ENCODE measurements at regions not wholly inside any gene's neighbourhood (a gene's known extent, or its start where the extent isn't known, plus 50 kb on each side); places are given as distances from the start of the nearest gene placed in this dataset.

DNA sequence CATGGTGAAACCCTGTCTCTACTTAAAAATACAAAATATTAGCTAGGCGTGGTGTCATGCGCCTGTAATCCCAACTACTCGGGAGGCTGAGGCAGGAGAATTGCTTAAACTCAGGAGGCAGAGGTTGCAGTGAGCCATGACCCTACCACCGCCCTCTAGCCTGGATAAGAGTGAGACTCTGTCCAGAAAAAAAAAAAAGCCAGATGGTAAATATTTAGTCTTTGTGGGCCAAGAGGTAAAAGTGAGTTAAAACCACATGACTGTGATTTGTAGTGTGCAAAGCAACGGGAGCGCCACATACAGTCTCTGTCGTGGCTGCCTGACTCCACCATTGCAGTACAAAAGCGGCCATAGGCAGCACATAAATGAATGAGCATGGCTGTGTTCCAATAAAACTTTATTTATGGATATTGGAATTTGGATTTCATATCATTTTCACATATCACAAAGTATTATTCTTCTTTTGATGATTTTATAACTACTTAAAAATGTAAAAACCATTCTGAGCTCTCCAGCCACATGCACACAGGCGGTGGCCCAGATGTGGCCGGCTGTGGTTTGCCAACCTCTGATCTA lies 51.8 kb upstream of the CASZ1 start:
- peaks cover 2% of the 10 kb centered on the region for H3K9me3 ChIP-seq (ENCODE audit: low read length)
- no peaks in the 10 kb centered on the region for H3K4me1 ChIP-seq (ENCODE audit: insufficient read depth, low read length)
- no peak overlapping the region for H3K4me3 ChIP-seq (ENCODE audit: low read length)
- peaks cover 14% of the 10 kb centered on the region for H3K27me3 ChIP-seq (ENCODE audit: insufficient read depth, low read length)
- H3K36me3 ChIP-seq (ENCODE audit: insufficient read depth, low read length), result no peaks in the 10 kb centered on the region
- H2AFZ ChIP-seq (ENCODE audit: low read depth, low read length), result no peak overlapping the region

DNA sequence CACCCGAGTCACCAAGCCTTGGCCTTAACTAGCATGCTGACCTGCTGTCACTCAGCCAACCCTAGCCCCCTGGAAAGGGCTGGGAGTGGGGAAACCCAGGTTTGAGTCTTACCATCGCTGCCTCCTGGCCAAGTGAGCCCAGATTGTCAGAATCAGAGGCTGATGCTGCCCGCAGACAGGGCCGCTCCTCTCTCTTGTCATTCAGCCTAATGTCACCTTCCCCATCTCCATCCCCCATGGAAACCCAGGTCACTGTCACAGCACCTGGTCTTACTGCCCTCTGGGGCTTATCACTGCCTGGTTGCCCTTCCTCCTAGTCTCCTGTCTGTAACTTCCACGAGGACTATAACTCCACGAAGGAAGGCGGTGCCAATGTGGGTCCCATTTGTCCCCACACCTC lies 53.6 kb upstream of the CASZ1 start:
- Histone ChIP-seq H3K27me3 (ENCODE audit: insufficient read depth, low read length) (peaks cover 14% of the 10 kb centered on the region), H3K4me1 (ENCODE audit: insufficient read depth, low read length) (no peaks in the 10 kb centered on the region)

GRCh38 chr1:10851024-10852013 lies 54.9 kb upstream of the CASZ1 start:
- Histone ChIP-seq H3K4me1 (ENCODE audit: insufficient read depth, low read length) (no peaks in the 10 kb centered on the region), H3K36me3 (ENCODE audit: insufficient read depth, low read length) (no peaks in the 10 kb centered on the region), H2AFZ (ENCODE audit: low read depth, low read length) (no peak overlapping the region), H3K27me3 (ENCODE audit: insufficient read depth, low read length) (peaks cover 14% of the 10 kb centered on the region), H3K9me3 (ENCODE audit: low read length) (peaks cover 12% of the 10 kb centered on the region), H3K4me3 (ENCODE audit: low read length) (no peak overlapping the region)

More for the DNA sequence above, 53.6 kb upstream of the CASZ1 start:
- Histone ChIP-seq H3K4me3 (ENCODE audit: low read length) (no peak overlapping the region), H3K36me3 (ENCODE audit: insufficient read depth, low read length) (no peaks in the 10 kb centered on the region), H2AFZ (ENCODE audit: low read depth, low read length) (no peak overlapping the region), H3K9me3 (ENCODE audit: low read length) (peaks cover 9% of the 10 kb centered on the region)

- no peak overlapping the region for H2AFZ ChIP-seq (ENCODE audit: low read depth, low read length)
- no peak overlapping the region for H3K4me3 ChIP-seq (ENCODE audit: low read length)
- H3K9me3 ChIP-seq (ENCODE audit: low read length), result peaks cover 12% of the 10 kb centered on the region
- H3K4me1 ChIP-seq (ENCODE audit: insufficient read depth, low read length), result no peaks in the 10 kb centered on the region
- H3K36me3 ChIP-seq (ENCODE audit: insufficient read depth, low read length), result no peaks in the 10 kb centered on the region
- peaks cover 16% of the 10 kb centered on the region for H3K27me3 ChIP-seq (ENCODE audit: insufficient read depth, low read length)
Observed at GRCh38 chr1:10852018-10852417, 55.6 kb upstream of the CASZ1 start.

DNA sequence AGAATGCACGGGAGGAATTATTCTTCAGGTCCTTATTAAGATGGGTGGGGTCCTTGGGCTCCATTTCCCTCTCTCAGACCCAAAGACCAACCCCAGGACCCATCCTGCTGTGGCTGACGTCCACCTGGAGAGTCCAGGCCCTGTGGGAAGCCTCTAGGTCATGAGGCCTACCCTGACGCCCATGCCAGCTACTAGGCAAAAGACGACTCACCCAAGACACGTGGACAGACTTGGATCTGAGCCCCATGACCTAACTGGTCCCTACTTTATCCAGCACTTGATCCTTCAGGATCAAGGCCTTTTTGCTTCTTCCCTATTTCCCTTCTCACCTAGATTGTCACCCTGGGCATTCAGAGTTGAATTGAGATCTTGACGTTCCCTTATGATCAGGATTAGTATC lies 56.0 kb upstream of the CASZ1 start:
- Histone ChIP-seq H3K27me3 (ENCODE audit: insufficient read depth, low read length) (peaks cover 19% of the 10 kb centered on the region), H3K36me3 (ENCODE audit: insufficient read depth, low read length) (no peaks in the 10 kb centered on the region), H3K9me3 (ENCODE audit: low read length) (peaks cover 12% of the 10 kb centered on the region), H3K4me1 (ENCODE audit: insufficient read depth, low read length) (no peaks in the 10 kb centered on the region), H2AFZ (ENCODE audit: low read depth, low read length) (no peak overlapping the region), H3K4me3 (ENCODE audit: low read length) (no peak overlapping the region)

DNA sequence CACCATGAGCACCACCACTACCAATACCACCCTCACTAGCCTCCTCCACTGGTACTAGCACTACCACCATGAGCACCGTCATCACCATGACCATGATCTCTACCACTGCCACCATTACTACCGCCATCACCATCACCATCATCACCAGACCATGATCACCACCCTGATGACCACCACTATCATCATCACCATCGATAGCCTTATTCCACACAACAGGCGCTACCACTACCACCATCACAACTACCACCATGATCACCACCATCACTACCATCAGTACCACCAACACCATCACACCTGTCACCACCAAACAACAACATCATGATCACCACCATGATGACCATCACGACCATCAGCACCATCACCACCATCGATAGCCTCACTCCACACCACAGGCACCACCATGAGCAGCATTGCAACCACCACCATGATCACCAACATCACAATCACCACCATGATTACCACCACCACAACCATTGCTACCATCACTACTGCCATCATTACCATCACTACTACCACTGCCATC lies 56.6 kb upstream of the CASZ1 start:
- no peaks in the 10 kb centered on the region for H3K36me3 ChIP-seq (ENCODE audit: insufficient read depth, low read length)
- H3K4me3 ChIP-seq (ENCODE audit: low read length), result no peak overlapping the region
- H3K27me3 ChIP-seq (ENCODE audit: insufficient read depth, low read length), result peaks cover 22% of the 10 kb centered on the region
- peaks cover 12% of the 10 kb centered on the region for H3K9me3 ChIP-seq (ENCODE audit: low read length)
- H2AFZ ChIP-seq (ENCODE audit: low read depth, low read length), result no peak overlapping the region
- H3K4me1 ChIP-seq (ENCODE audit: insufficient read depth, low read length), result no peaks in the 10 kb centered on the region

DNA sequence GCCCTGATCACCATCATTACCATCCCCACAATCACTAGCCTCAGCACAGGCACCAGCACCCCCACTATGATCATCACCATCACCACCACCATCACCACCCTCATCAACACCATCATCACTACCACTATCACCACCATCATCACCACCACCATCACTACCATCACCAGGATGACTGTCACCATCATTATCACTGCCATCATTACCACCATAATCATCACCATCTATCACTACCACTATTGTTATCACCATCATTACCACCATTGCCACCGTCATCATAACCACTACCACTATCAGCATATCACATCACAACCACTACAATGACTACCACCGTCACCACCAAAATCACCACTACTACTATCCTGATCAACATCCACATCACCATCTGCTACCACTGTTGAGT lies 57.3 kb upstream of the CASZ1 start:
- no peaks in the 10 kb centered on the region for H3K4me1 ChIP-seq (ENCODE audit: insufficient read depth, low read length)
- H3K4me3 ChIP-seq (ENCODE audit: low read length), result no peak overlapping the region
- no peak overlapping the region for H2AFZ ChIP-seq (ENCODE audit: low read depth, low read length)
- H3K9me3 ChIP-seq (ENCODE audit: low read length), result peaks cover 12% of the 10 kb centered on the region
- peaks cover 29% of the 10 kb centered on the region for H3K27me3 ChIP-seq (ENCODE audit: insufficient read depth, low read length)
- no peaks in the 10 kb centered on the region for H3K36me3 ChIP-seq (ENCODE audit: insufficient read depth, low read length)

DNA sequence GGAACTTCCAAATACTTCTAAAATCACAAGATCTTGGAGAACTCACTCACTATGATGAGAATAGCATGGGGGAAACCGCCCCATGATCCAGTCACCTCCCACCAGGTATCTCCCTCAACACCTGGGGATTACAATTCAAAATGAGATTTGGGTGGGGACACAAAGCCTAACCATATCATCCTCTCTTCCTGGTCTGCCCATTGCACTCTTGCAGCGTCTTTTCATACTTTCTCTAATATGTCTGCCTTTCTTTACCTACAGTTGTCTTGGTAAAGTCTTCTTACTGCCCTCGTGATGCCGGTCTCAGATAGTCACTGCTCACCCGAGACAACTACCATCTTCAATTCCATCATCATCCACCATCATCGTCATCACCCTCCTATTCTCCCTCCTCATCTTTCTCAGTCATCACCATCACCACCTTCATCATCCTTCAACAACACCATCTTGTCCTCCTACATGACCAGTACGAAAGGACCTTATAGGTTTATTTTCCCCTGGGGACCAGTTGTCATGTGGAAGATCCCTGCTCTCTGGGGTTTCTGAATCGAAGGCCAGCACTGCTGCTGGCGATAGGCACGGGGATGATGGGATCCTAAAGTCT lies 58.5 kb upstream of the CASZ1 start:
- Histone ChIP-seq H3K4me1 (ENCODE audit: insufficient read depth, low read length) (no peaks in the 10 kb centered on the region), H3K27me3 (ENCODE audit: insufficient read depth, low read length) (peaks cover 28% of the 10 kb centered on the region), H3K9me3 (ENCODE audit: low read length) (peaks cover 12% of the 10 kb centered on the region), H2AFZ (ENCODE audit: low read depth, low read length) (no peak overlapping the region), H3K36me3 (ENCODE audit: insufficient read depth, low read length) (no peaks in the 10 kb centered on the region), H3K4me3 (ENCODE audit: low read length) (no peak overlapping the region)

DNA sequence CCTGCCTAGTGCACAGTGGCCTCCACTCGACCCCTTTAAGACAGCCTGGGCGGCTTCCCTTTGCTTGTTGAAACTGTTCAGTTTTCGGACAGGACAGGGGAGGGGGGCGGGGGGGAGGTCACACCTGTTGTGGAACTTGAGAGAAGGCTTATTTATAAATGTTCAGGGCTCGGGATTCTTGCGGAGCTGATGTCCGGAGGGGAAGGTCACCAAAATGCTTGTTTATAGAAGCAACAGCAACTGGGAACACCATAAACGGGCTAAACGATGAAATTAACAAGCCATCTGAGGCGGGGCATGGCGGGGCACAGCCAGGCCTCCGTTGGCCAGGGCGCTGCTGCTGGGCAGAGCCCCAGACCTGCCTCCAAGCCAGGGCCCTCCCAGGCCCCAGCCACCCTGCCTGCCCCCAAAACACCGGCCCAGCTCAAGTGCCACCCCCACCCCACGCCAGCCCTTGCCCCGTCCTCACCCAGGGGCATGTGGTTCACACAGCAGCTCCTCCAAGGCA lies 59.8 kb upstream of the CASZ1 start:
- Histone ChIP-seq H3K36me3 (ENCODE audit: insufficient read depth, low read length) (no peaks in the 10 kb centered on the region), H3K9me3 (ENCODE audit: low read length) (peaks cover 12% of the 10 kb centered on the region), H3K27me3 (ENCODE audit: insufficient read depth, low read length) (peaks cover 31% of the 10 kb centered on the region), H3K4me1 (ENCODE audit: insufficient read depth, low read length) (no peaks in the 10 kb centered on the region), H2AFZ (ENCODE audit: low read depth, low read length) (no peak overlapping the region), H3K4me3 (ENCODE audit: low read length) (no peak overlapping the region)

DNA sequence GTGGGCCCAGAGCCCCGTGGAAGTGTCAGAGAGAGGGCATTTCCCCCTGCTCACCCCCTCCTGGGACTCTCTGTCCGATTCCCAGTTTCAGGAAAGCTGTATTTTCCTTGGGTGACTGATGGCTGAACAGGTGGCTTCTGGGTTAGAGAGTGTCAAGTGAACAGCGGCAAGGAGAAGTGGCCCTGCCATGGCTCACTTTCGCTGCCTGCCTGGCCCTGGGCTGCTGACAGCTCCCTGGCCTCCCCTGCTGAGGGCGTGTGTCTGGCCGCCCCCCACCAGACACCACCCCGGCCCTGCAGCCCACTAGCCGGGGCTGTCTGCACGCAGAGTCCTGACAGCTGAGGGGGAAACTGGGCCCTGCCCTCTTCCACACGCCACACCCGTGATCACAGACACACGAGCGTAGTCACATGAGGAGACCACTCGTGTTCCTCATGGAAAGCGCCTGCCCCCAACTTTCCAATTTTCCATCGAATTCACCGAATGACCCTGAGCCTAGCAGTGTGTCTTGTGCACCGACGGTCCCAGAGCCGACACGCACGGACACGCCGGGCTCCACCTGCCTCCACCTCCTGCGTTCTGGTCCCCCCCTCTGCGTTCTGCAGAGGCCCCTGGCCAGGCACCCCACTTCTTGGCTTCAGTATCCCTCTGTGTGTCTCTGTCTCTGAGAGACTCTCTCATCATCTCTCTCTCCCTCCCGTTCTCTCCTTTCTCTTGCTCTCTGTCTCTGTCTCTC lies 60.6 kb upstream of the CASZ1 start:
- no peak overlapping the region for H3K4me3 ChIP-seq (ENCODE audit: low read length)
- no peaks in the 10 kb centered on the region for H3K36me3 ChIP-seq (ENCODE audit: insufficient read depth, low read length)
- H3K27me3 ChIP-seq (ENCODE audit: insufficient read depth, low read length), result peaks cover 33% of the 10 kb centered on the region
- no peak overlapping the region for H2AFZ ChIP-seq (ENCODE audit: low read depth, low read length)
- H3K9me3 ChIP-seq (ENCODE audit: low read length), result peaks cover 12% of the 10 kb centered on the region
- no peaks in the 10 kb centered on the region for H3K4me1 ChIP-seq (ENCODE audit: insufficient read depth, low read length)

GRCh38 chr1:10857687-10858086 lies 61.2 kb upstream of the CASZ1 start:
- Histone ChIP-seq H3K27me3 (ENCODE audit: insufficient read depth, low read length) (peaks cover 33% of the 10 kb centered on the region), H2AFZ (ENCODE audit: low read depth, low read length) (no peak overlapping the region), H3K36me3 (ENCODE audit: insufficient read depth, low read length) (no peaks in the 10 kb centered on the region), H3K9me3 (ENCODE audit: low read length) (peaks cover 12% of the 10 kb centered on the region), H3K4me3 (ENCODE audit: low read length) (no peak overlapping the region), H3K4me1 (ENCODE audit: insufficient read depth, low read length) (no peaks in the 10 kb centered on the region)

DNA sequence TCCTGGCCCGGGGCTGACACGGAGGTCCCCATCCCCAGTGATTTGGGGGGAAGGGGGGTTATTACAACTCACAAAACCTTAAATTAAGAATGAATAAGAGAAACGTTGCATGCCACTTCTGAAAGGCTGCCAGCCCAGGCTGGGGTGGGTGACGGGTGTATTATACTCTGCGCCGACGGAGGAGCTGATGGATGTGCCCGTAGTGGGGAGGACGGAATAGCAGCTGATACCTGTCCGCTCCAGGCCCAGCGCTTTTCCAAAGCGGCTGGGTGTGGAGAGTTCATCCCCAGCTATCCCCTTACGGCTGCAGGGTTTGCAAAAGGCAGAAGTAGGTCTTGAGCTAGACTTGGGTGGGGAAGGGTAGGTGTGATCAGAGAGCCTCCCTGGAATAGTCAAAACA lies 63.8 kb upstream of the CASZ1 start:
- Histone ChIP-seq H3K4me3 (ENCODE audit: low read length) (no peak overlapping the region), H3K36me3 (ENCODE audit: insufficient read depth, low read length) (no peaks in the 10 kb centered on the region), H2AFZ (ENCODE audit: low read depth, low read length) (no peak overlapping the region), H3K9me3 (ENCODE audit: low read length) (peaks cover 2% of the 10 kb centered on the region), H3K4me1 (ENCODE audit: insufficient read depth, low read length) (peaks cover 22% of the 10 kb centered on the region), H3K27me3 (ENCODE audit: insufficient read depth, low read length) (peaks cover 38% of the 10 kb centered on the region)
